Activated naive CD4-positive, alpha-beta T cell (primary cell): ENCODE measurements at regions not wholly inside any gene's neighbourhood (a gene's known extent, or its start where the extent isn't known, plus 50 kb on each side); places are given as distances from the start of the nearest gene placed in this dataset.

Experiments used
- DNase-seq, 4 experiments: peaks; one replicate each; lab custom pipeline; 2025; lab: John Stamatoyannopoulos, UW

GRCh38 chr3:178397202-178397601 lies 139.0 kb upstream of the KCNMB2 start:
- no peak for DNase-seq

GRCh38 chr3:178397836-178398235 lies 138.4 kb upstream of the KCNMB2 start:
- DNase-seq = no peak

- no peak for DNase-seq
Observed at GRCh38 chr3:178404961-178405360, 131.3 kb upstream of the KCNMB2 start.

GRCh38 chr3:178405531-178405930 lies 130.7 kb upstream of the KCNMB2 start:
- no peak for DNase-seq

GRCh38 chr3:178406206-178406605 lies 130.0 kb upstream of the KCNMB2 start:
- no peak for DNase-seq

GRCh38 chr3:178415384-178415783 lies 120.9 kb upstream of the KCNMB2 start:
- no peak for DNase-seq

GRCh38 chr3:178417736-178418135 lies 118.5 kb upstream of the KCNMB2 start:
- no peak for DNase-seq

- DNase-seq = no peak
Observed at GRCh38 chr3:178419071-178419470, 117.2 kb upstream of the KCNMB2 start.

GRCh38 chr3:178420033-178420432 lies 116.2 kb upstream of the KCNMB2 start:
- no peak for DNase-seq

- DNase-seq = no peak
Observed at GRCh38 chr3:178421069-178421468, 115.2 kb upstream of the KCNMB2 start.

GRCh38 chr3:178422406-178422805 lies 113.8 kb upstream of the KCNMB2 start:
- DNase-seq = no peak

- no peak for DNase-seq
Observed at GRCh38 chr3:178428037-178428436, 108.2 kb upstream of the KCNMB2 start.

GRCh38 chr3:178434206-178434805 lies 101.9 kb upstream of the KCNMB2 start:
- DNase-seq = no peak

GRCh38 chr3:178435575-178435974 lies 100.7 kb upstream of the KCNMB2 start:
- DNase-seq = no peak

GRCh38 chr3:178436773-178437172 lies 99.5 kb upstream of the KCNMB2 start:
- no peak for DNase-seq

GRCh38 chr3:178437236-178437635 lies 99.0 kb upstream of the KCNMB2 start:
- no peak for DNase-seq

GRCh38 chr3:178439504-178439903 lies 96.7 kb upstream of the KCNMB2 start:
- DNase-seq = no peak

- no peak for DNase-seq
Observed at GRCh38 chr3:178440043-178440442, 96.2 kb upstream of the KCNMB2 start.

GRCh38 chr3:178443634-178444033 lies 92.6 kb upstream of the KCNMB2 start:
- DNase-seq = no peak

- no peak for DNase-seq
Observed at GRCh38 chr3:178445139-178445538, 91.1 kb upstream of the KCNMB2 start.

- DNase-seq = no peak
Observed at GRCh38 chr3:178446059-178446458, 90.2 kb upstream of the KCNMB2 start.

GRCh38 chr3:178450476-178450875 lies 85.8 kb upstream of the KCNMB2 start:
- DNase-seq = no peak

GRCh38 chr3:178451799-178452198 lies 84.4 kb upstream of the KCNMB2 start:
- no peak for DNase-seq

GRCh38 chr3:178454726-178455125 lies 81.5 kb upstream of the KCNMB2 start:
- DNase-seq = no peak

- no peak for DNase-seq
Observed at GRCh38 chr3:178455226-178455625, 81.0 kb upstream of the KCNMB2 start.
